IPS-20b (cell line): ENCODE measurements at regions not wholly inside any gene's neighbourhood (a gene's known extent, or its start where the extent isn't known, plus 50 kb on each side); places are given as distances from the start of the nearest gene placed in this dataset.

Source experiments
- H3K27ac ChIP-seq: one replicate; pipeline ENCODE4 v1.5.1; 2013; ENCODE audit warnings: low read length
- H3K27me3 ChIP-seq: 2 replicates; pipeline ENCODE4 v1.6.1; 2013; ENCODE audit warnings: mild to moderate bottlenecking, low read length, inconsistent platforms; ENCODE audit not compliant: insufficient read depth
- H3K36me3 ChIP-seq: 2 replicates; pipeline ENCODE4 v1.6.1; 2013; ENCODE audit warnings: low read depth, mild to moderate bottlenecking, inconsistent platforms, low read length, moderate library complexity; ENCODE audit not compliant: insufficient read depth
- H3K4me1 ChIP-seq: 2 replicates; pipeline ENCODE4 v1.6.1; 2013; ENCODE audit warnings: mild to moderate bottlenecking, control low read depth, inconsistent platforms, low read length, moderate library complexity; ENCODE audit not compliant: insufficient read depth
- H3K4me3 ChIP-seq: 2 replicates; pipeline ENCODE4 v1.5.1; 2013; ENCODE audit warnings: mild to moderate bottlenecking, low read length, inconsistent platforms
- H3K9ac ChIP-seq: 2 replicates; pipeline ENCODE4 v1.6.1; 2013; ENCODE audit warnings: low read depth, mild to moderate bottlenecking, inconsistent platforms, low read length, moderate library complexity
- H3K9me3 ChIP-seq: 2 replicates; pipeline ENCODE4 v1.6.1; 2013; ENCODE audit warnings: mild to moderate bottlenecking, low read depth, low read length, inconsistent platforms; ENCODE audit not compliant: insufficient read depth

- H3K9ac ChIP-seq, result no peak overlapping the region
These were observed 186.7 kb upstream of the SHH start for GRCh38 chr7:155998766-155999630.

GRCh38 chr7:155998328-155998691, 186.0 kb upstream of the SHH start:
- Histone ChIP-seq H3K9ac (no peak overlapping the region), H3K9me3 (no peaks in the 10 kb centered on the region), H3K36me3 (no peaks in the 10 kb centered on the region), H3K4me3 (no peak overlapping the region), H3K27me3 (no peaks in the 10 kb centered on the region), H3K4me1 (no peaks in the 10 kb centered on the region), H3K27ac (no peak overlapping the region)

More at GRCh38 chr7:155998766-155999630, 186.7 kb upstream of the SHH start:
- Histone ChIP-seq H3K4me3 (no peak overlapping the region), H3K27me3 (no peaks in the 10 kb centered on the region), H3K36me3 (no peaks in the 10 kb centered on the region), H3K9me3 (no peaks in the 10 kb centered on the region), H3K27ac (no peak overlapping the region), H3K4me1 (no peaks in the 10 kb centered on the region)

DNA sequence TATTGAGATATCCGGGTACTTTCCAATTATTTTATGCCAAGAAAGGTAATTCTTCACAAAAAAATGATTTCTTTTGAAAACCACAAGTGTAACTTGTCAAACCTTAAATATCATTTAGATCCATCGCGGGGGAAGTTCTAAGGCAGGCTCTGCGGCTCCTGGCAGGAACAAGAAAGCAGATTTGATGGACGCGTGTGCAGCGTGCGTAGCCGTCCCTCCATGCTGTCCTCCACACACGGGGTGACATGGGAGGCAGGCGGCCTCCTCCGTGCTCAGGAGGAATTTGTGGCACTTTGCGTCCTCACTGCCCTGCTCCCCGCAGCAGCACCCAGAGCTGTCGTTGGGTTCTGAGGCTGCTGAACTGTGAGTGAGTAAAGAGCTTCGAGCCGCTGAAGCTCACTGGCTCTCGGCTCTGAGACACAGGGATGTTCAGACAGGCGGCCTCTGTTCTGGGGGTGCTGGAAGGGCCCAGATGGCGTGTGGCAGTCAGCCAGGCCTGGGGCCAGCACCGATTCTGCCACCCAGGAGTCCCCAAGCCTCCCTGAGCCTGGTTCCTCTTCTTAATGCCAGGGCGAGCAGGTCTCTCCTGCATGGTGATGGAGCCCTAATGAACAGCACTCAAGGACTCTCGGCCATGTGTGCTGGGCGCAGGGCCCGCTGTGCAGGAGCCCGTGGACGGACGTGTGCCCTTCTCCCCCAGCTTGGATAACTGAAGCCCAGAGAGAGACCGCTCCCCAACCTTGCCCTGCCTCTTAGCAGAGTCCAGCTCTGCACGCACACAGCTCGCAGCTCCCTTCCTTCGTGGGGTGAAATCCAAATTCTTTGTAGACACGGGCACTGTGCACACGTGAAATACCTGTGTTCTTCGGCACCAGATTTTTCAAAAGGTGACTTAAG, 185.4 kb upstream of the SHH start:
- Histone ChIP-seq H3K36me3 (no peaks in the 10 kb centered on the region), H3K4me3 (no peak overlapping the region), H3K27me3 (no peaks in the 10 kb centered on the region), H3K9ac (no peak overlapping the region), H3K9me3 (no peaks in the 10 kb centered on the region), H3K4me1 (no peaks in the 10 kb centered on the region), H3K27ac (no peak overlapping the region)

DNA sequence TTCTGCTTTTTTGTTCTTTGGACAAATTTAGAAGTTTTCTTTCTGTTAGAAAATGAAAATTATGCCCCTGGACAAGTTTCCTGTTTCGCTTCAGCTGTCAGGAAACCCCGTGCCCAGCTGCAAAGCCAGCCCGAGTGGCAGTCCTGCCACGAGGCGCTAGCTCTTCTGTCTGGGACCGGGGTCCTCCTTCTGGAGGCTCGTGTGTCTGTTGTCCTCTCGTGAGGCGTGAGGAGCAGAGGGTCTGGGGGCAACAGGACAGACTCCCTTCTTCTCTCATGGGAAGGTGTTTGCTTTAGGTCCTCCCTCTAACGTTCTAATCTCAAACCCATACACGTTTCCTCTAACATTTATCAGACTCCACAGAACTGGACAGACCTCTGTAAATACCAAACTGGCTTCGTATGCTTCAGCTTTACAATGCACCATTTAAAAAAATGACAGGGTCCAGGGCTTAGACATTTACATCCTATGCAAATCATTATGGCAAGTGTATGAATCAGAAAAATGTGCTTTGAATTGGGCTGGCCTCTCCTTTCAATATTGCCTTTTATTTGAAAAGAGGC, 184.5 kb upstream of the SHH start:
- Histone ChIP-seq H3K9ac (no peak overlapping the region), H3K9me3 (no peaks in the 10 kb centered on the region), H3K27me3 (no peaks in the 10 kb centered on the region), H3K36me3 (no peaks in the 10 kb centered on the region), H3K4me3 (no peak overlapping the region), H3K27ac (no peak overlapping the region), H3K4me1 (no peaks in the 10 kb centered on the region)

DNA sequence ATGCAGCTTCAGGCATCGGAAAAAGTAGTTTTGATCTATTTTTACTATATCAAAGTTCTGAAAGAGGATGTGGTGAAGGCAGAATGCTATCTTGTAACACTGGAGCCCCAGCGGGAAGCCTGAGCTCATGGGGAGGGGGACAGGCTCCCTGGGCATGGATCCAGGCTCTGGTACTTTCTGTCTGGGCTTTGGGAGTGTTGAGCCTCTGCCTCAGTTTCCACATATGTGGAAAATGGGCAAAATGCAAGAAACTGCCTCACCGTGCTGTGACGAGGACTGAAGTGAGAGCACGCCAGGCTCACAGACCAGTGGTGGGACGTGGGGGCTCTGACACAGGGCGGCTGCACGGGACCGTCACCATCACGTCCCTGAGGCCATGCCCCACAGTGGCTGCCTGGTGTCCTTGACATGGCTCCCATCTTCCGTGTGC, 182.9 kb upstream of the SHH start:
- Histone ChIP-seq H3K27me3 (no peaks in the 10 kb centered on the region), H3K27ac (no peak overlapping the region), H3K4me3 (no peak overlapping the region), H3K9ac (no peak overlapping the region), H3K9me3 (no peaks in the 10 kb centered on the region; the same call in 1 of the 2 replicates), H3K36me3 (no peaks in the 10 kb centered on the region), H3K4me1 (no peaks in the 10 kb centered on the region)

- H3K27me3 ChIP-seq, result no peaks in the 10 kb centered on the region
- H3K4me3 ChIP-seq, result no peak overlapping the region
- no peak overlapping the region for H3K27ac ChIP-seq
- H3K9me3 ChIP-seq, result no peaks in the 10 kb centered on the region; the same call in 1 of the 2 replicates
- H3K4me1 ChIP-seq, result no peaks in the 10 kb centered on the region
- no peak overlapping the region for H3K9ac ChIP-seq
- no peaks in the 10 kb centered on the region for H3K36me3 ChIP-seq
These were observed 182.1 kb upstream of the SHH start for GRCh38 chr7:155994279-155994811.

DNA sequence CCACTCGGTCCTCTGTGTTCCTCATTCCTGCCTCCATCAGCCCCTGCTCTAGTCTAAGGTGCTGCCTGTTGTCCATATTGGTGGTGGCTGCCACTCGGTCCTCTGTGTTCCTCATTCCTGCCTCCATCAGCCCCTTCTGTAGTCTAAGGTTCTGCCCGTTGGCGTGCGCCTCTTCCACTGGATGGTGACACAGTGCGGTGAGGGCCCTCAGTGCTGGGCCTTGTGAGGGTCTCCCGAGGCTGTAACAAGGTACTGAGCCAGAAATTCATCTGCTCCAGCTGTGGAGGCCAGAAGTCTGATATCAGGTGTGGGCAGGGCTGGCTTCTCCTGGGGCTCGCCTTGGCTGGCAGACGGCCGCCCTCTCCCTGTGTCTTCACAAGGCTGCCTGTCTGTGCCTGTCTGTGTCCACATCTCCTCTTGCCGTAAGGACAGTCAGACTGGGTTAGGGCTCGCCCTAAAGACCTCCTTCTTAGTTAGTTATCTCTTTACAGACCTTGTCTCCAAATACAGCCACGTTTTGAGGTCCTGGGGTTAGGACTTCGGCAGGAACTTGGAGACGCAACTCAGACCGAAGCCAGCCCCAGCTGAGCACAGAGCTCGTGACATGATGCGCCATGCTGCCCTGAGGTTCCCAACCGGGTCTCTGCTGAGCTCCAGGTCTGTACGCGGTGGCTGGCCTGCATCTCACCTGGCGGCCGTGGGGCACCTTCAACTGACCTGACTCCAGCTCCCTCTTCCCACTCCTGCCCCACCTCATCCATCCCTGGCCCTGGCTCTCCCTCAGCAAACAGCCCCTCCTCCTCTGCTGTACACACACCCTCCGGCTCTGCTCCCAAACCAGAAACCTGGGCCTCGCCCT, 181.4 kb upstream of the SHH start:
- Histone ChIP-seq H3K9me3 (no peaks in the 10 kb centered on the region; the same call in 1 of the 2 replicates), H3K4me1 (no peaks in the 10 kb centered on the region), H3K9ac (no peak overlapping the region), H3K4me3 (no peak overlapping the region), H3K36me3 (no peaks in the 10 kb centered on the region), H3K27me3 (no peaks in the 10 kb centered on the region), H3K27ac (no peak overlapping the region)

GRCh38 chr7:155992974-155993373, 180.7 kb upstream of the SHH start:
- Histone ChIP-seq H3K27ac (no peak overlapping the region), H3K36me3 (no peaks in the 10 kb centered on the region), H3K4me1 (no peaks in the 10 kb centered on the region), H3K9ac (no peak overlapping the region), H3K4me3 (no peak overlapping the region), H3K9me3 (no peaks in the 10 kb centered on the region; the same call in 1 of the 2 replicates), H3K27me3 (no peaks in the 10 kb centered on the region)

- Histone ChIP-seq H3K4me3 (no peak overlapping the region), H3K9ac (no peak overlapping the region), H3K9me3 (no peaks in the 10 kb centered on the region; the same call in 1 of the 2 replicates), H3K27ac (no peak overlapping the region), H3K4me1 (no peaks in the 10 kb centered on the region), H3K36me3 (no peaks in the 10 kb centered on the region), H3K27me3 (no peaks in the 10 kb centered on the region)
These were observed 180.3 kb upstream of the SHH start for GRCh38 chr7:155992538-155992937.

DNA sequence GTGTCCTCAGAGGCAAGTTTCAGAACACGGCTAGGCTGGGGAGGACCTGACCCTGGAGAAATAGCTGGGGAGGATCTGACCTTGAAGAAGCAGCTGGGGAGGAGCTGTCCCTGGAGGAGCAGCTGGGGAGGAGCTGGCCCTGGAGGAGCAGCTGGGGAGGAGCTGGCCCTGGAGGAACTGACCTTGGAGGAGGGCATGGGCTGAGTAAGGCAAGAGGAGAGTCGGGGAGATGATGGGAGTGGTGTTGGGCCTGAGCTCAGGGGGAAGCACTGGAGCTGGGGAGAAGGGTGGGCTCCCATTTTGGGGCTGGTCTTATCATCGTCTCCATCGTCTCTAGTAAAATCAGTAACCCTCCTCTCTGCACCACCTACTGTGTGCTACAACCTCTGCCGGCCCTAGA, 179.8 kb upstream of the SHH start:
- Histone ChIP-seq H3K27ac (no peak overlapping the region), H3K4me1 (no peaks in the 10 kb centered on the region)

DNA sequence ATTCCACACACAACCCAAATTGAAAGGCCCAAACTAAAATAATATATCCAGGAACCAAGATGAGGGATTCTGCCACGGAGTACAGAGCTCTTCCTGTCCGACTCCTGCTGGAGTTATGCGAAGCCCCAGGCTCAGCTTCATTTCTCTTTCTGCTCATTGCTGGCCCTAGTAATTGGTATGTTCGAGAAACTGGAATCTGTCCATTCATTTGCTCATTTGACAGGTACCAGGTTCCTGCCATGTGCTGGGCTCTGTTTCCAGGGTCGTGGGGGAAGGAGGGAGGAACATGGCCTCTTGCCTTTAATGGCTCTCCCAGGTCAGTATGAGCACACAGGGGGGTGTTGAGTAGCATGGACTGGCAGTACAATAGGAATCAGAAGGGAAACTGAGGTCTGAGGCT, 179.2 kb upstream of the SHH start:
- Histone ChIP-seq H3K27ac (no peak overlapping the region), H3K27me3 (no peaks in the 10 kb centered on the region), H3K4me3 (no peak overlapping the region), H3K4me1 (no peaks in the 10 kb centered on the region), H3K9ac (no peak overlapping the region), H3K36me3 (no peaks in the 10 kb centered on the region), H3K9me3 (no peaks in the 10 kb centered on the region; the same call in 1 of the 2 replicates)

More for the DNA sequence above, 179.8 kb upstream of the SHH start:
- Histone ChIP-seq H3K27me3 (no peaks in the 10 kb centered on the region), H3K9ac (no peak overlapping the region), H3K4me3 (no peak overlapping the region), H3K36me3 (no peaks in the 10 kb centered on the region), H3K9me3 (no peaks in the 10 kb centered on the region; the same call in 1 of the 2 replicates)
